ENCODE measurements at regions not wholly inside any gene's neighbourhood (a gene's known extent, or its start where the extent isn't known, plus 50 kb on each side); places are given as distances from the start of the nearest gene placed in this dataset.

- DNase-seq (ENCODE audit: low read depth), result no peak
Observed at GRCh38 chr1:56355918-56356317, 223.4 kb downstream of the PLPP3 start.

GRCh38 chr1:56355422-56355821, 223.9 kb downstream of the PLPP3 start:
- no peak for DNase-seq (ENCODE audit: low read depth)

DNA sequence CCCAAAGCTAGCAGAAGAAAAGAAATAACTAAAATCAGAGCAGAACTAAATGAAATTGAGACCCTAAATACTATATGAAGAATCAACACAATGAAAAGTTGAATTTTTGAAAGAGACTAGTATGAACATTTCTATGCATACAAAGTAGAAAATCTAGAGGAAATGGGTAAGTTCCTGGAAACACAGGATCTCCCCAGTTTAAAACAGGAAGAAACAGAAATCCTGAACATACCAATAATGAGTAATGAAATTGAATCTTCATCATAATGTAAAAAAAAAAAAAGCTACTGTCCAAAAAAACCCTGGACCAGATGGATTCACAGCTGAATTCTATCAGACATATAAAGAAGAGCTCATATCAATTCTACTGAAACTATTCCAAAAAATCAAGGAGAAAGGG, 233.5 kb downstream of the PLPP3 start:
- DNase-seq (ENCODE audit: low read depth), result no peak

- no peak for DNase-seq (ENCODE audit: low read depth)
Observed at GRCh38 chr1:56340977-56341376, 238.4 kb downstream of the PLPP3 start.

GRCh38 chr1:56339786-56340465, 239.4 kb downstream of the PLPP3 start:
- no peak for DNase-seq (ENCODE audit: low read depth)

GRCh38 chr1:56339093-56339492, 240.3 kb downstream of the PLPP3 start:
- DNase-seq (ENCODE audit: low read depth), result no peak

DNA sequence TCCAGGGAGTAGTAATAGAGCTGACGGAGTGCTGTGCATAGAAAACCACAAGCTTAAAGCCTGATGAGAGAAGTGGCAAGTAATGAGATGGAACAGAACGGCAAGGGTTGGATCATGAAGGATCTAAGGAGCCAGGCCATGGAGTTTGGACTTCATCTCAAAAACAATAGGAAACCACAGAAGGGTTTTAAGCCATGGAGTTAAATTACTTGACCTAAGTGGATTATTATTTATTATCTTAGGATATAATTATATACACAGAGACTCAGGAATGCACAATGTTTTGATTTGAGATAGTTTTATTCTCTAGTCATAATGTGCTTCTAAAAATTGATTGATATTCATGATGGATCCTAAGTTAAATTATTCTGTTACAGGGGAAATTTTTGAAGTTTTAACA, 242.4 kb downstream of the PLPP3 start:
- no peak for DNase-seq (ENCODE audit: low read depth)

- no peak for DNase-seq (ENCODE audit: low read depth)
Observed at GRCh38 chr1:56335394-56335793, 244.0 kb downstream of the PLPP3 start.

GRCh38 chr1:56334047-56334446, 245.3 kb downstream of the PLPP3 start:
- no peak for DNase-seq (ENCODE audit: low read depth)

DNA sequence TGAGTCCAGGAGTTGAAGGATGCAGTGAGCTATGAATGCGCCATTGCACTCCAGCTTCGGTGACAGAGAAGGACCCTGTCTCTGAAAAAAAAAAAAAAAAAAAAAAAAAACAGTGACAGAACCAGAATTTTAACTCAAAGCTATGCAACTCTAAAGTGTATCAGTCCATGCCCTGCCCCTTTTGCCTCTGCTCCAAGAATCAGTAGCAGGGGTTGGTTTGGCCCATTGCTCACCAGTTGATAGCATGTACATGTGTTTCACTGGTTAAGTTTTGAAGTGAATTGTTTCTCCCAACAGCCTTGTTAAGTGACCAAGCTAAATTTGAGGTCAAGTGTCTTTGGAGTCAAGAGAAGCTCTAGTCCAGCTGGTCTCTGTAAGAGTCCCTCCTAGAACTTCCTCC, 245.9 kb downstream of the PLPP3 start:
- DNase-seq (ENCODE audit: low read depth), result no peak

GRCh38 chr1:56331892-56332567, 247.3 kb downstream of the PLPP3 start:
- DNase-seq (ENCODE audit: low read depth), result no peak

DNA sequence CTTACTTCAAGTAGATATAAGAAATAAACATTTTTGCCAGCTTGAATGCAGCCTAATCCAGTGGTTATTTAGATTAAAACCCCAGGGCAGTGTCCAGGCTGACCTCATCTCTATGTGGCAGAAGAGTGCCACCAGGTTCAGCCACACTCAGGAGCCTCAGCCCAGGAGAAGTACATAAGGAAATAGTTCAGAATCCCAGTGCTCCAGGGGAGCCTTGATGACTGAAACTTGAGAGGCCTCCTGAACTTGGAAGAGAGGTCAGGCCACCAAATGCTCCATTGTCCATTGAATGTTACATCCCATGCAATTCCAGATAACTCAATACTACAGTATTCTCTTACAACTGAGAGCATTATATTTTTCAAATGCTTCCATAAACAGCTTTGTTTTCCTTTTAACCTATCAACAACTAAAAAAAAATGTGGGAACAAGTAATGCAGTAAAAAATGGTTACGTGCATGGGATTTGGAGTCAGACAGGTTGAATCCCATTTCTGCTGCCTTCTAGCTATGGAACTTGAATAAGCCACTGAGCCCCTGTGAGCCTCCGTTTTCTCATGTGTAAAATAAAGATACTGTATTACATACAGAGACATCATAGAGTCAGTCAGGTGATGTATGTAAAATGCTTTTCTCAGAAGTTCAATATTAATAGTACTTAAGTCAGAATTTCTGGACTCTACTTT, 248.0 kb downstream of the PLPP3 start:
- no peak for DNase-seq (ENCODE audit: low read depth)

DNA sequence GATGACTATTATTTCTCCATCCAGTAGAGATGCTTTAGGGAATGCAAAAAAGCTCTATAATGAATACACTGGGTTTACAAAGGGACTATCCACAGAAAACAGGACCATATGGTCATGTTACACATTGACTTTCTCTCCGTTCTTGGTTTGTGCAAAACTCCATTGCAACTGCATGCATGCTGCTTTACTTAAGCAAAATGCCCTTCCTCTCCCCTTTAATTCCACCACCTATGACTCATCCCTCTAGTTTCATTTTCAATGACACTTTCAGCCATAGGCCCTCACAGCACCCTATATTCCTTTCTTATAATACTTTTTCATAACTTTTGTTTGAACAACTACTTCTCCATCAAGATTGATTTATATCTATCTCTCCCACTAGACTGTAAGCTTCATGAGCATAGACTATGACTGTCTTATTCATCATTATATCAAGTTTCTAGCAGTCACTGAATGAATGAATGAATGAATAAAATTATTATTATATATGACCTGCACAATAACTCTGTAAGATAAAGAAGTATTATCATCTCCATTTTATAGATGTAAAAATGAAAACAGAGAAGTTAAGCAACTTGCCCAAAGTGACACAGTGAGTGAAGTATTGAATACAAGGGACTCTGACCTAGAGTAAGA, 248.9 kb downstream of the PLPP3 start:
- no peak for DNase-seq (ENCODE audit: low read depth)

DNA sequence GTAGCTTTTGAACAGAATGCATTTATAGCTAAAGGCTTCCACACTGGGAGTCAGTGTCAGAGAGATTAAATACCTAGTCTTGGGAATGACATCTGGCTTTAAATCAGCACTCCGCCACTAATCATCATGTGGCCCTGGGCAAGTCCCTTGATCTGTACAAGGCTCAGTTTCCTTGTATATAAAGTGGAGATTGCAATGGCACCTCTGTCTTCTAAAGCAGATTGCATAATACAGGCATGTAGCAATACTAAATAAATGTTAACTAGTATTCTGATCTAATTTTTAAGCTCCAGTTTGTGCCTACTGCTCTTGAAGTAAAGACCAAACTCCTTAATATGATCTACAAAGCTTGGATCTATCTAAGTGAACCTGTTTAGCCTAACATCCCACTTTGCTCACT, 249.4 kb downstream of the PLPP3 start:
- no peak for DNase-seq (ENCODE audit: low read depth)

DNA sequence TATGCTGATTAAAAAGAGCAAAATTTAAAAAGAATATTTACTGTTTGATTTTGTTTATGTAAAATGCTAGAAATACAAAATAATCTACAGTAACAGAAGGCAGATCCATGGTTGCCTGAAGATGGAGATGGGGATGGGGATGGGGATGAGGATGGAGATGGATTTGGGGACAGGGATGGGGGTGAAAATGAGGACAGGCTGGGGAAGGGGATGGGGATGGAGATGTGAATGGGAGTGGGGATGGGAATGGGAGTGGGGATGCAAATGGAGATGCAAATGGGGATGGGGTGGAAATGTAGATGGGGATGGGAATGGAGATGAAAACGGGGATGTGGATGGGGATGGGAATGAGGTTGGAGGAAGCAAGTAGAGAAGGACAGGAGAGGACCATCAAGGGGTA, 252.2 kb downstream of the PLPP3 start:
- DNase-seq (ENCODE audit: low read depth), result no peak

DNA sequence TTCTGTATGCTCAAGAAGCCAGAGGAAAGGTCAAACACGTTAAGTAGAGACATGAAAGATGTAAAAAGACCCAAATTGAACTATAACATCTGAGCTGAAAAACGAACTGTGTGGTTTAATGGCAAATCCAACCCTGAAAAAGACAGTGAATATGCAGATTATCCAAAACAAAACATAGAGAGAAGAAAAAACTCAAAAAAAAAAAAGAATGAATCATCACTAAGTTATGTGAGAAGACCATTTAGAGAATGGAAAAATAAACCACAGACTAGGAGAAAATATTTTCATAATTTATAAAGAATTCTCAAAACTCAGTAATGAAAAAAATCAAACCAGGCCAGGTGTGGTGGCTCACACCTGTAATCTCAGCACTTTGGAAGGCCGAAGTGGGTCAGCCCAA, 253.3 kb downstream of the PLPP3 start:
- no peak for DNase-seq (ENCODE audit: low read depth)

DNA sequence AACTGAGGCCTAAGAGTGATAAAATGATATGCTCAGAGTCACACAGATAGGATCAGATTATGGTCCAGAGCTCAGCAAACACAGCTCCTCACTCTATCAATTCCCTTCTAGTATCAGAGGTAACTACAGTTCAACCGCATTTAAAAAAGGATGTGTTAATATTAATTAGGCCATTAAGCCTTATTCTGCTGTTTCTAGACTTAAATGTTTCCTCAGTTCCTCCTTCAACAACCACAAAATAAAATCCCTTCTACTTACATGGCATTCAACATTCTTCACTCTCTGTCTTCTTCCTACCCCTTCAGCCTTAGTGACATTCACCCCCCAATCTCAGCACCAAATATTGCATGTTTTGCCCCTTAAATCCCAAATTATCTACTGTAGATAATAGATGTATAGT, 254.9 kb downstream of the PLPP3 start:
- DNase-seq (ENCODE audit: low read depth), result no peak

GRCh38 chr1:56322211-56322610, 257.2 kb downstream of the PLPP3 start:
- no peak for DNase-seq (ENCODE audit: low read depth)

DNA sequence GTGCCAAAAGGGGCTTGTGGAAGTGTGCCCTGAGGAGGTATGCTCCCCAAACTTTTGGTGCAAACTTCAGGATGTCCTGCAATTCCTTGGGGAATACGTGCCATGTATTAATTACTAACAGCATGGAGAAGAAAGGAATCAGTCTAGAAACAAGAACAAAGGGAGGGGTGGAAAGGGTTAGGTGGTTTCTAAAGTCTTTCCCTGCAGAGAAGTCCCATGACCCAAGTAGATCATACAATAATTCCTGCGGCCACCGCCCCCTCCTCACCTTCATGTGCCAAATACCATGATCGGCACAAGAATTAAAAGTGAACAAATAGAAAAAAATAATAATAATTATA, 258.2 kb downstream of the PLPP3 start:
- no peak for DNase-seq (ENCODE audit: low read depth)

- DNase-seq (ENCODE audit: low read depth), result no peak
Observed at GRCh38 chr1:56320464-56321149, 258.8 kb downstream of the PLPP3 start.

DNA sequence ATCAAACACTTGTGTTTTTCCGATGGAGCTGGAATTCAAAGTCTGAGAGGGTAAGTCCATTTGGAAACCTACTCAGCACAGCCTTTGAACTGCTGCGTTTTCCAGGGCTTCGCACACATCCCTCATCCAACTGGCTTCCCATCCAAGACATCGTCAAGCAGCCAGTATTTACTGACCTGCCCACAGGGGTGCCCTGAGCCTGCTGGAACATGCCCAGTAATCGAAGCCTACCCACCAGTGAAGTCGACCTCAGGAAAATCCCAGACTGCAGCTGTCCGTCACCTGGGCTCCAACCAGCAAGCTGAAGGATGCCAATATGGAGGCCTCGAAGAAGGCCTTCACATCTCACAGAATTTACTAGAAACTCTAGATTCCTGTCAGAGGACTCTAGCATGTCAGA, 261.6 kb downstream of the PLPP3 start:
- DNase-seq (ENCODE audit: low read depth), result no peak

DNA sequence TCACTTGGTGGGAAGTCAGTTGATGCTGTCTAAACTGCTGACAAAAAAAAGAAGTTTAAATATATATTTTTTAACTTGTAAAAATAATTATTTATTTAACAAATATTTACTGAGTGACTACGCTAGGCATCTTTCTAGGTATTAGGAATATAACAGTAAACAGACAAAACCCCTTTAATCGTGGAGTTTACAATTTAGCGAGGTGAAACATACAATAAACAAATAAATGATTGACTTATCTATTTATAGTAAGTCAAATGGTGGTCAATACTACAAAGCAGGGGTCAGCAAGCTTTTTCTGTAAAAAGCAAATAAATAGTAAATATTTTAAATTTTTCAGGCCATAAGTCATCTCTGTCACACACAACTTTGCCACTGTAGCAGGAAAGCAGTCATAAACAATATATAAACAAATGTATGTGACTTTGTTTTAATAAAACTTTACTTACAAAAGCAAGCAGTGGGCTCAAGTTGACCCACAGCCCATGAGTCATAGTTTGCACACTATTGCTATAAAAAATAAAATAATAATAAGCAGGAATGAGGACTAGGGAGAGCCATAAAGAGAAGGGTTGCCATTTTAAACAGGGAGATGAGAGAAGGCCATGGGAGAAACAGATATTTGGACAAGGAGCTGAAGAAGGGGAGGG, 263.9 kb downstream of the PLPP3 start:
- DNase-seq (ENCODE audit: low read depth), result no peak
